PC-3 (cell line): ENCODE measurements at regions not wholly inside any gene's neighbourhood (a gene's known extent, or its start where the extent isn't known, plus 50 kb on each side); places are given as distances from the start of the nearest gene placed in this dataset.
A peak's percentile ranks its signal among the peaks of the same experiment; 100 is the strongest.

Source experiments
- ATAC-seq: fragments of 200-7000 bp; cut with Tn5 transposase; 2 replicates; pipeline ENCODE4 v1.9.1; 2020; ENCODE audit warnings: mild to moderate bottlenecking, moderate library complexity
- BruUV-seq: library from RNA; stranded (reverse); fragments of 400-500 nt; replicated peaks from 2 replicates; lab custom pipeline; 2021; lab: Mats Ljungman, UMichigan
- CTCF ChIA-PET: fragments of 300-600 bp; sonication (Branson Sonifier 250); formaldehyde crosslinking; loops from one replicate; lab custom pipeline; 2022; ENCODE audit warnings: antibody characterized with exemption; lab: Charles Lee
- POLR2A ChIA-PET: fragments of 300-600 bp; sonication (Branson Sonifier 250); formaldehyde crosslinking; loops from one replicate; lab custom pipeline; 2022; ENCODE audit warnings: antibody characterized with exemption; ENCODE audit not compliant: unreplicated experiment; lab: Charles Lee
- DNase-seq: peaks from one replicate; pipeline ENCODE4 v3.0.0-alpha.2; 2015
- H2AFZ ChIP-seq: fragments of 300-600 bp; sonication (generic); 2 replicates; pipeline ENCODE4 v1.6.0; 2016; ENCODE audit warnings: antibody characterized with exemption, low read length
- H3F3A ChIP-seq: fragments of 300-600 bp; sonication (generic); one replicate; pipeline ENCODE4 v1.6.0; 2017; ENCODE audit warnings: antibody characterized with exemption, low read length, control low read depth, mild to moderate bottlenecking; ENCODE audit not compliant: unreplicated experiment
- H3K27ac ChIP-seq: fragments of 300-600 bp; sonication (generic); 2 replicates; pipeline ENCODE4 v1.5.1; 2016; ENCODE audit warnings: mild to moderate bottlenecking, low read length
- H3K27me3 ChIP-seq: fragments of 300-600 bp; sonication (generic); 2 replicates; pipeline ENCODE4 v1.6.1; 2016; ENCODE audit warnings: low read length, mixed read lengths
- H3K36me3 ChIP-seq: fragments of 300-600 bp; sonication (generic); 2 replicates; pipeline ENCODE4 v1.6.1; 2016; ENCODE audit warnings: low read depth, mixed run types, low read length, mixed read lengths
- H3K4me1 ChIP-seq: fragments of 300-600 bp; sonication (generic); 2 replicates; pipeline ENCODE4 v1.5.1; 2016; ENCODE audit warnings: low read length; ENCODE audit not compliant: insufficient read depth
- H3K4me2 ChIP-seq: fragments of 300-600 bp; sonication (generic); 2 replicates; pipeline ENCODE4 v1.6.0; 2016; ENCODE audit warnings: low read length
- H3K4me3 ChIP-seq: fragments of 300-600 bp; sonication (generic); 2 replicates; pipeline ENCODE4 v1.5.1; 2016; ENCODE audit warnings: mild to moderate bottlenecking, low read length, mixed read lengths
- H3K79me2 ChIP-seq: fragments of 300-600 bp; sonication (generic); 2 replicates; pipeline ENCODE4 v1.6.1; 2017; ENCODE audit warnings: low read length, mixed read lengths
- H3K9ac ChIP-seq: fragments of 300-600 bp; sonication (generic); 2 replicates; pipeline ENCODE4 v1.6.0; 2016; ENCODE audit warnings: mild to moderate bottlenecking, low read length
- H3K9me2 ChIP-seq: fragments of 300-600 bp; sonication (generic); replicated peaks from 2 replicates; pipeline ENCODE4 v1.6.1; 2016; ENCODE audit warnings: mixed run types, low read length, mixed read lengths
- H3K9me3 ChIP-seq: fragments of 300-600 bp; sonication (generic); 2 replicates; pipeline ENCODE4 v1.6.1; 2016; ENCODE audit warnings: low read length, mixed read lengths
- H4K20me1 ChIP-seq: fragments of 300-600 bp; sonication (generic); 2 replicates; pipeline ENCODE4 v1.6.1; 2016; ENCODE audit warnings: low read length, mixed read lengths
- CTCF ChIP-seq: fragments of 300-600 bp; sonication (generic); conservative IDR thresholded peaks from 2 replicates; pipeline ENCODE4 v1.5.1; 2017; ENCODE audit warnings: antibody characterized with exemption, low read depth, mild to moderate bottlenecking, low read length
- EZH2 ChIP-seq: fragments of 300-600 bp; sonication (generic); IDR thresholded peaks from one replicate; pipeline ENCODE4 v1.6.1; 2017; ENCODE audit warnings: antibody characterized with exemption, mild to moderate bottlenecking, low read length; ENCODE audit not compliant: unreplicated experiment
- EZH2phosphoT487 ChIP-seq: fragments of 300-600 bp; sonication (generic); IDR thresholded peaks from 2 replicates; pipeline ENCODE4 v1.6.1; 2018; ENCODE audit warnings: mild to moderate bottlenecking, antibody characterized with exemption, low read length, borderline replicate concordance
- intact Hi-C: fragments of 100-400 bp; cut with micrococcal nuclease; formaldehyde crosslinking; loops from 2 replicates; pipeline ENCODE4 v1.9.0; 2023

DNA sequence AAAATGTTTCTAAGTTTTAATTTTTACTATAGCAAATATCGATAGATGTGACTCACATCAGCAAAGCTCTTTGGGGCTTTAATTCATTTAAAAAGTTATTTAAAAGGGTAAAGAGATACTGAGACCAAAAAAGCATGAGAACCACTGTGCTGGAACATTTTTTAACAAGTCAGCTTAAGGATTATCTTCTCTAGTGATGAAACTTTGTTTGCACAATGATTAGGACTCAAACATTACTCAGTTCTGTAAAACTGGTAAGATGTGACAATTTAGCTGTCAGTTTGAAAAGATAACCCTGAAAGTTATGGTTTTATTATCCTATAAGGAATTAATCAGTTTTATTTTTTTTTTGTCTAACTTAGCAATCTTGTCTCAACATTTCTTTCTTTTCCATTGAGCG, 301.4 kb downstream of the TSN start:
- no peak overlapping the region for H3K4me3 ChIP-seq
- BruUV-seq: no TSS peak
- H3K9me2 ChIP-seq: no peaks in the 10 kb centered on the region
- intact Hi-C loops: no loop called here
- no peak overlapping the region for H2AFZ ChIP-seq
- TF ChIP-seq EZH2phosphoT487: no peak
- TF ChIP-seq EZH2: no peak
- no peak for TF ChIP-seq CTCF
- peaks cover 9% of the 10 kb centered on the region; the same call in 1 of the 2 replicates for H3K27me3 ChIP-seq
- no peaks in the 10 kb centered on the region for H3K79me2 ChIP-seq
- ChIA-PET POLR2A (no interaction called here), CTCF (interaction anchor here (0.7 kb wide), 1 partner anchor 137 kb away, joined by 7 read pairs; no protein-coding TSS in a partner anchor)
- H3F3A ChIP-seq: no peaks in the 10 kb centered on the region
- peaks cover 18% of the 10 kb centered on the region for H3K4me1 ChIP-seq
- H3K36me3 ChIP-seq: no peaks in the 10 kb centered on the region
- no peak overlapping the region for H3K9ac ChIP-seq
- H3K9me3 ChIP-seq: no peaks in the 10 kb centered on the region
- DNase-seq: peak; percentile 64
- peak; percentile 20 for ATAC-seq
- H3K4me2 ChIP-seq: peak overlapping the region; percentile 54
- no peaks in the 10 kb centered on the region for H4K20me1 ChIP-seq
- H3K27ac ChIP-seq: no peak overlapping the region

- H3K9me2 ChIP-seq: no peaks in the 10 kb centered on the region
- no peaks in the 10 kb centered on the region for H3K9me3 ChIP-seq
- TF ChIP-seq EZH2: no peak
- TF ChIP-seq EZH2phosphoT487: no peak
- TF ChIP-seq CTCF: no peak
- H3K4me2 ChIP-seq: no peak overlapping the region
- no TSS peak for BruUV-seq
- no peaks in the 10 kb centered on the region for H3K36me3 ChIP-seq
- H3K79me2 ChIP-seq: no peaks in the 10 kb centered on the region
- H3K4me1 ChIP-seq: peaks cover 28% of the 10 kb centered on the region
- ChIA-PET CTCF (no interaction called here), POLR2A (no interaction called here)
- no peak overlapping the region for H3K9ac ChIP-seq
- H2AFZ ChIP-seq: no peak overlapping the region
- H3K27me3 ChIP-seq: no peaks in the 10 kb centered on the region
- no peaks in the 10 kb centered on the region for H4K20me1 ChIP-seq
- intact Hi-C loops: no loop called here
- H3K27ac ChIP-seq: no peak overlapping the region
- DNase-seq (no peak), ATAC-seq (no peak)
- no peaks in the 10 kb centered on the region for H3F3A ChIP-seq
- H3K4me3 ChIP-seq: no peak overlapping the region
Observed at GRCh38 chr2:122061206-122061605, 305.8 kb downstream of the TSN start.

DNA sequence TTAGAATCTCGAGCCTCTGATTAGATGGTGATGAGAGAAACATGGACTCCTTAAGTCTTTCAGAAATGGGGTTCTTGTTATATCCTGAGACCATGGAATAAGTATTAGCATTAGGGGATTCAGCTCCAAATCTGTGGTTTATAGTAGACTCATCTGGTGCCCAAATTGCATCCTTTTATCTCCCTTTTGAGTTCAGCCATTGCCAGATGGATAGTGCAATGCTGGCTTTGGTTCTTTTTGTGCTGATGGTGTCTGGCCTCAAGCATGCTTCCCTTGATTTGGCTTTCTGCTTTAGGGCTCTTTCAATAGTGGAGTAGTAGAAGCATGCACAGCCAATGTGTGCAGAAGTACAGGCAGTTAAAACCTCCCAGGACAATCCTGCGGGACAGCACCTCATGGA, 306.4 kb downstream of the TSN start:
- H3K9me2 ChIP-seq: no peaks in the 10 kb centered on the region
- peaks cover 23% of the 10 kb centered on the region for H3K4me1 ChIP-seq
- H3K36me3 ChIP-seq: no peaks in the 10 kb centered on the region
- H3K27ac ChIP-seq: no peak overlapping the region
- no peak overlapping the region for H2AFZ ChIP-seq
- no peaks in the 10 kb centered on the region for H3K27me3 ChIP-seq
- ChIA-PET POLR2A (no interaction called here), CTCF (no interaction called here)
- no peaks in the 10 kb centered on the region for H3F3A ChIP-seq
- TF ChIP-seq EZH2: no peak
- no peak for TF ChIP-seq CTCF
- H3K4me2 ChIP-seq: no peak overlapping the region
- no peaks in the 10 kb centered on the region for H3K9me3 ChIP-seq
- no peaks in the 10 kb centered on the region for H4K20me1 ChIP-seq
- DNase-seq (no peak), ATAC-seq (no peak)
- no peak overlapping the region for H3K9ac ChIP-seq
- intact Hi-C loops: no loop called here
- H3K79me2 ChIP-seq: no peaks in the 10 kb centered on the region
- H3K4me3 ChIP-seq: no peak overlapping the region
- no TSS peak for BruUV-seq
